HG02588 (cell line): ENCODE measurements at regions not wholly inside any gene's neighbourhood (a gene's known extent, or its start where the extent isn't known, plus 50 kb on each side); places are given as distances from the start of the nearest gene placed in this dataset.

ENCODE experiments used
- ATAC-seq: cut with Tn5 transposase; IDR thresholded peaks from one replicate; pipeline ENCODE4 v1.9.1; 2021; ENCODE audit warnings: mild to moderate bottlenecking, moderate library complexity; ENCODE audit not compliant: unreplicated experiment

GRCh38 chr5:96079075-96079474 is 117.4 kb upstream of the ELL2 start:
- no peak for ATAC-seq

- ATAC-seq: no peak
Observed at GRCh38 chr5:96076451-96076850, 114.8 kb upstream of the ELL2 start.

GRCh38 chr5:96075579-96076289 is 114.1 kb upstream of the ELL2 start:
- no peak for ATAC-seq

GRCh38 chr5:96074870-96075269 is 113.2 kb upstream of the ELL2 start:
- ATAC-seq: no peak

GRCh38 chr5:96074460-96074859 is 112.8 kb upstream of the ELL2 start:
- ATAC-seq: no peak

- ATAC-seq: no peak
Observed at GRCh38 chr5:96072791-96073165, 111.1 kb upstream of the ELL2 start.

- no peak for ATAC-seq
Observed at GRCh38 chr5:96072138-96072790, 110.6 kb upstream of the ELL2 start.

GRCh38 chr5:96070622-96071225 is 109.1 kb upstream of the ELL2 start:
- ATAC-seq: no peak

- ATAC-seq: no peak
Observed at GRCh38 chr5:96067894-96068614, 106.4 kb upstream of the ELL2 start.

GRCh38 chr5:96067251-96067650 is 105.6 kb upstream of the ELL2 start:
- ATAC-seq: no peak

- no peak for ATAC-seq
Observed at GRCh38 chr5:96066386-96066719, 104.7 kb upstream of the ELL2 start.

GRCh38 chr5:96065685-96066385 is 104.2 kb upstream of the ELL2 start:
- no peak for ATAC-seq

- ATAC-seq: no peak
Observed at GRCh38 chr5:96064877-96065276, 103.2 kb upstream of the ELL2 start.

- no peak for ATAC-seq
Observed at GRCh38 chr5:96062836-96063235, 101.2 kb upstream of the ELL2 start.

GRCh38 chr5:96058084-96058483 is 96.4 kb upstream of the ELL2 start:
- no peak for ATAC-seq

- no peak for ATAC-seq
Observed at GRCh38 chr5:96054311-96055030, 92.8 kb upstream of the ELL2 start.

GRCh38 chr5:96053063-96053735 is 91.5 kb upstream of the ELL2 start:
- ATAC-seq: no peak

GRCh38 chr5:96052374-96052773 is 90.7 kb upstream of the ELL2 start:
- ATAC-seq: no peak

GRCh38 chr5:96051401-96051830 is 89.8 kb upstream of the ELL2 start:
- ATAC-seq: no peak
